ENCODE measurements at regions not wholly inside any gene's neighbourhood (a gene's known extent, or its start where the extent isn't known, plus 50 kb on each side); places are given as distances from the start of the nearest gene placed in this dataset.

- no peak for DNase-seq
- Histone ChIP-seq H3K27ac (no peak overlapping the region), H3K4me1 (no peaks in the 10 kb centered on the region), H3K9me3 (no peaks in the 10 kb centered on the region), H3K4me3 (no peak overlapping the region), H3K27me3 (ENCODE audit: low read depth) (no peaks in the 10 kb centered on the region), H3K36me3 (no peaks in the 10 kb centered on the region)
- TF ChIP-seq CTCF (IDR thresholded peaks at IDR 0.05) = no peak
- intact Hi-C loops (cut with DNase I) = no loop called here
- no peak for ATAC-seq
Measured at GRCh38 chr11:24124876-24125275, 372.0 kb upstream of the LUZP2 start.

DNA sequence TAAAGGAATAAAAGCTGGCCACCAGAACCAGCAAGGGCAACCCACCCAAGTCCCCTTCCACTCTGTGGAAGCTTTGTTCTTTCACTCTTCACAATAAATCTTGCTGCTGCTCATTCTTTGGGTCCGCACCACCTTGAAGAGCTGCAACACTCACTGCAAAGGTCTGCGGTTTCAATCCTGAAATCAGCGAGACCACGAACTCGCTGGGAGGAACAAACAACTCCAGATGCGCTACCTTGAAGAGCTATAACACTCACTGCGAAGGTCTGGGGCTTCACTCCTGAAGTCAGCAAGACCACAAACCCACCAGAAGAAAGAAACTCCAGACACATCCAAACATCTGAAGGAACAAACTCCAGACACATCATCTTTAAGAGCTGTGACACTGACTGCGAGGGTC, 365.2 kb upstream of the LUZP2 start:
- H3K27me3 ChIP-seq (ENCODE audit: low read depth) = no peaks in the 10 kb centered on the region
- TF ChIP-seq CTCF (IDR thresholded peaks at IDR 0.05) = no peak
- intact Hi-C loops (cut with DNase I) = no loop called here
- H3K27ac ChIP-seq = no peak overlapping the region
- H3K9me3 ChIP-seq = no peaks in the 10 kb centered on the region
- no peak overlapping the region for H3K4me3 ChIP-seq
- no peak for DNase-seq
- no peak for ATAC-seq
- H3K36me3 ChIP-seq = no peaks in the 10 kb centered on the region
- H3K4me1 ChIP-seq = no peaks in the 10 kb centered on the region

DNA sequence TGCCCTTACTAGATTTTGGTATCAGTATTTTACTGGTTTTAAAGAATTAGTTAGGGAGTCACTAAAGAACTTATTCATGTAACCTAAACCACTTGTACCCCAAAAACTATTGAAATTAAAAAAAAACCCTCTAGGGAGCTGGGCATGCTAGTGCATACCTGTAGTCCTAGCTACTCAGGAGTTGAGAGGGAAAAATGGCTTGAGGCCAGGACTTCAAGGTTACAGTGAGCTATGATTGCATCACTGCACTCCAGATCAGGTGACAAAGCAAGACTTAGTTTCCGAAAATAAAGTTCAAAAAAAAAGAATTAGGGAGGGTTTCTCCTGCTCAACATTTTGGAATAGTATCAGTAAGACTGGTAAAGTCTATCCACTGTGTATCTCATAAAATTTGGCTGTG, 364.4 kb upstream of the LUZP2 start:
- Histone ChIP-seq H3K36me3 (no peaks in the 10 kb centered on the region), H3K4me3 (no peak overlapping the region), H3K27me3 (ENCODE audit: low read depth) (no peaks in the 10 kb centered on the region), H3K9me3 (no peaks in the 10 kb centered on the region), H3K4me1 (no peaks in the 10 kb centered on the region), H3K27ac (no peak overlapping the region)
- TF ChIP-seq CTCF (IDR thresholded peaks at IDR 0.05) = no peak
- intact Hi-C loops (cut with DNase I) = no loop called here
- DNase-seq (no peak), ATAC-seq (peak in 1 of 2 donors; percentile 68)

- H3K4me1 ChIP-seq = no peaks in the 10 kb centered on the region
- no peak for TF ChIP-seq CTCF (IDR thresholded peaks at IDR 0.05)
- no peak for DNase-seq
- no peak overlapping the region for H3K4me3 ChIP-seq
- no peak for ATAC-seq
- no peaks in the 10 kb centered on the region for H3K36me3 ChIP-seq
- no peak overlapping the region for H3K27ac ChIP-seq
- no peaks in the 10 kb centered on the region for H3K9me3 ChIP-seq
- no peaks in the 10 kb centered on the region for H3K27me3 ChIP-seq (ENCODE audit: low read depth)
- intact Hi-C loops (cut with DNase I) = no loop called here
Measured at GRCh38 chr11:24134879-24135589, 361.8 kb upstream of the LUZP2 start.

- no peak for TF ChIP-seq CTCF (IDR thresholded peaks at IDR 0.05)
- DNase-seq (no peak), ATAC-seq (no peak)
- no peak overlapping the region for H3K4me3 ChIP-seq
- intact Hi-C loops (cut with DNase I) = no loop called here
- H3K27me3 ChIP-seq (ENCODE audit: low read depth) = no peaks in the 10 kb centered on the region
- no peaks in the 10 kb centered on the region for H3K4me1 ChIP-seq
- H3K9me3 ChIP-seq = no peaks in the 10 kb centered on the region
- no peaks in the 10 kb centered on the region for H3K36me3 ChIP-seq
- H3K27ac ChIP-seq = no peak overlapping the region
Measured at GRCh38 chr11:24142062-24142461, 354.8 kb upstream of the LUZP2 start.

All from lower lobe of right lung (tissue), 2 donors.